GM12878 (cell line): ENCODE measurements at regions not wholly inside any gene's neighbourhood (a gene's known extent, or its start where the extent isn't known, plus 50 kb on each side); places are given as distances from the start of the nearest gene placed in this dataset.

ENCODE experiments used
- ATAC-seq: fragments of 200-7000 bp; cut with Tn5 transposase; 3 replicates; pipeline ENCODE4 v1.9.1; 2020; ENCODE audit warnings: mild to moderate bottlenecking, moderate library complexity
- BruUV-seq: library from RNA; stranded (reverse); fragments of 400-500 nt; replicated peaks from 2 replicates; lab custom pipeline; 2021; lab: Mats Ljungman, UMichigan
- CTCF ChIA-PET: fragments of 300-600 bp; sonication (Branson Sonifier 250); formaldehyde crosslinking; extraction: SDS; loops from one replicate; lab custom pipeline; 2021; ENCODE audit warnings: inconsistent platforms; lab: Yijun Ruan, JAX
- POLR2A ChIA-PET: fragments of 350-600 bp; formaldehyde crosslinking; extraction: SDS; loops from one replicate; lab custom pipeline; 2021; ENCODE audit warnings: inconsistent platforms; lab: Charles Lee
- RAD21 ChIA-PET: fragments of 300-600 bp; sonication (Branson Sonifier 250); formaldehyde crosslinking; loops from one replicate; lab custom pipeline; 2023; ENCODE audit warnings: antibody characterized with exemption; ENCODE audit not compliant: unreplicated experiment; lab: Charles Lee
- SMC1A ChIA-PET: fragments of 300-600 bp; sonication (Branson Sonifier 250); formaldehyde crosslinking; loops from one replicate; lab custom pipeline; 2023; ENCODE audit not compliant: unreplicated experiment, uncharacterized antibody; lab: Charles Lee
- DNase-seq: peaks from one replicate; pipeline ENCODE4 v3.0.0-alpha.2; 2011; ENCODE audit warnings: low read depth, low spot score
- FAIRE-seq: peaks from 3 replicates; lab custom pipeline; 2011; peaks lifted over from hg19 to GRCh38; lab: Jason Lieb, UNC
- H2AFZ ChIP-seq: 2 replicates; pipeline ENCODE4 v1.6.0; 2011; ENCODE audit warnings: low read depth, low read length, control low read depth; ENCODE audit not compliant: control insufficient read depth
- H3K27ac ChIP-seq: 2 replicates; pipeline ENCODE4 v1.5.1; 2011; ENCODE audit warnings: control low read depth; ENCODE audit not compliant: control insufficient read depth, insufficient read depth
- H3K27me3 ChIP-seq, 2 experiments: replicated peaks in 1 of 2; 2 replicates each; pipeline versions ENCODE4 v1.6.0 to v1.6.1; 2011; ENCODE audit warnings: low read length in 1 of 2; ENCODE audit not compliant: control insufficient read depth in 2 of 2, insufficient read depth in 2 of 2
- H3K36me3 ChIP-seq, 2 experiments: 2 replicates each; pipeline ENCODE4 v1.5.1; 2011; ENCODE audit warnings: low read length in 1 of 2; ENCODE audit not compliant: control insufficient read depth in 2 of 2, insufficient read depth in 2 of 2
- H3K4me1 ChIP-seq: 2 replicates; pipeline ENCODE4 v1.6.1; 2011; ENCODE audit warnings: mild to moderate bottlenecking, low read length, moderate library complexity, mixed read lengths; ENCODE audit not compliant: control insufficient read depth, insufficient read depth
- H3K4me2 ChIP-seq: 2 replicates; pipeline ENCODE4 v1.6.0; 2011; ENCODE audit warnings: control low read depth; ENCODE audit not compliant: control insufficient read depth, insufficient read depth
- H3K4me3 ChIP-seq: fragments of 200-600 bp; sonication (generic); 2 replicates; pipeline ENCODE4 v1.5.1; 2016
- H3K79me2 ChIP-seq: 2 replicates; pipeline ENCODE4 v1.6.0; 2011; ENCODE audit warnings: low read length; ENCODE audit not compliant: control insufficient read depth, insufficient read depth
- H3K9ac ChIP-seq: 2 replicates; pipeline ENCODE4 v1.8.0; 2011; ENCODE audit warnings: low read length, control low read depth, mixed read lengths; ENCODE audit not compliant: control insufficient read depth, insufficient read depth
- H3K9me3 ChIP-seq: replicated peaks from 3 replicates; pipeline ENCODE4 v1.5.1; 2011; ENCODE audit warnings: mild to moderate bottlenecking, low read length; ENCODE audit not compliant: control insufficient read depth, insufficient read depth
- H4K20me1 ChIP-seq: 2 replicates; pipeline ENCODE4 v1.6.0; 2011; ENCODE audit not compliant: control insufficient read depth, insufficient read depth
- CBX3 ChIP-seq: fragments of 200-600 bp; sonication (generic); IDR thresholded peaks from 2 replicates; pipeline ENCODE4 v1.6.1; 2016; ENCODE audit warnings: low read depth, borderline replicate concordance
- CEBPB ChIP-seq, 2 experiments: fragments of 150-350 bp in 1 of 2; IDR thresholded peaks; 2 replicates each; pipeline ENCODE4 v1.6.1; 2012 to 2014; ENCODE audit warnings: low read depth in 2 of 2, low read length in 2 of 2, borderline replicate concordance in 1 of 2, inconsistent platforms in 1 of 2
- CREM ChIP-seq: IDR thresholded peaks from 2 replicates; pipeline ENCODE4 v1.6.1; 2014; ENCODE audit warnings: antibody characterized with exemption, low read depth
- HDGF ChIP-seq: fragments of 450-650 bp; IDR thresholded peaks from 2 replicates; pipeline ENCODE4 v1.6.1; 2016; ENCODE audit warnings: antibody characterized with exemption
- IRF4 ChIP-seq: IDR thresholded peaks from 2 replicates; pipeline ENCODE4 v1.6.1; 2011; ENCODE audit warnings: low read depth, low read length
- JUND ChIP-seq: IDR thresholded peaks from 2 replicates; pipeline ENCODE4 v1.6.1; 2012; ENCODE audit warnings: low read depth, mild to moderate bottlenecking, low read length, improper control_type of control experiment, moderate library complexity
- RFX5 ChIP-seq: IDR thresholded peaks from 2 replicates; pipeline ENCODE4 v1.6.1; 2011; ENCODE audit warnings: low read depth, low read length, improper control_type of control experiment
- WGBS: methylation state at CpG from one replicate; pipeline ENCODE4 v1.1.6; 2016; ENCODE audit warnings: low lambda C conversion rate; ENCODE audit not compliant: insufficient replicate concordance, insufficient coverage; ENCODE audit errors: missing lambda C conversion rate; 5-methylcytosine and 5-hydroxymethylcytosine counted together
- in situ Hi-C: fragments of 300-500 bp; cut with MboI; formaldehyde crosslinking; loops from 9 replicates; pipeline ENCODE4 v1.14.3; 2018; ENCODE audit warnings: mixed read lengths
- intact Hi-C: fragments of 100-400 bp; cut with micrococcal nuclease; formaldehyde crosslinking; loops from one replicate; pipeline ENCODE4 v1.14.2; 2022; ENCODE audit not compliant: unreplicated experiment
- TF ChIP-seq, protein P1 (sequence below): fragments of 450-650 bp; IDR thresholded peaks from 2 replicates; pipeline ENCODE4 v1.6.1; 2017; ENCODE audit warnings: antibody characterized with exemption, mild to moderate bottlenecking, moderate library complexity
- TF ChIP-seq, protein P2 (sequence below): fragments of 450-650 bp; formaldehyde crosslinking; IDR thresholded peaks from 2 replicates; pipeline ENCODE4 v1.4.0; 2020; ENCODE audit warnings: mild to moderate bottlenecking, moderate library complexity

DNA sequence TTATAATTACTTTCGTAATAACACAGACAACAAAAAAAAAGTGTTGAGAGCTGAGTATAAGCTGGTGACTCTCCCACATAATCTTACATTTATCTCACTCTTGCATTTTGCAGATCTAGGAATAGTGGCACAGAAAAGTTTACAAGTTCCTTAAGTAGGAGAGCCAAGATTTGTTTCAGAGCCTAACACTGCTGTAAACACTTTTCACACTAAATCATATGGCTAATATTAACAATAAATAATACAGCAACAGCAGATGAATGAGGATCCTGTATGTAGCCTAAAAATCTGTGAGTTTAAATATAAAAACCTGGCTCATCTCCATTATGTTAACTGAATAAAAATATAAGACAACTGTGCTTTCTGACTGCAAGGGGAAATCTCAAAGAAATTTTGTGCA, 846.5 kb upstream of the ADAMTS5 start:
- ChIA-PET SMC1A (no interaction called here), CTCF (no interaction called here), RAD21 (no interaction called here), POLR2A (no interaction called here)
- H3K27me3 ChIP-seq, result no peaks in the 10 kb centered on the region
- TF ChIP-seq CBX3 (no peak), CEBPB (IDR thresholded peaks at IDR 0.05; ENCODE audit: borderline replicate concordance in 1 of 2, low read depth in 2 of 2, low read length in 2 of 2) (no peak), RFX5 (no peak), IRF4 (no peak)
- ATAC-seq, result no peak
- 5% methylated on average over 1 of the region's 1 CpG for whole genome bisulfite sequencing
- H3K27ac ChIP-seq, result no peak overlapping the region
- no peak overlapping the region for H3K4me3 ChIP-seq
- no peak for FAIRE-seq
- no peaks in the 10 kb centered on the region for H3K4me1 ChIP-seq
- H4K20me1 ChIP-seq, result no peaks in the 10 kb centered on the region
- no peaks in the 10 kb centered on the region; the same call in 2 of the 3 replicates for H3K9me3 ChIP-seq
- no TSS peak for BruUV-seq
- in situ Hi-C loops, result no loop called here
- H3K79me2 ChIP-seq, result no peaks in the 10 kb centered on the region
- no peak overlapping the region for H2AFZ ChIP-seq
- DNase-seq, result no peak
- H3K36me3 ChIP-seq, result no peaks in the 10 kb centered on the region
- no peak overlapping the region for H3K4me2 ChIP-seq
- no peak overlapping the region for H3K9ac ChIP-seq
- intact Hi-C loops, result no loop called here

DNA sequence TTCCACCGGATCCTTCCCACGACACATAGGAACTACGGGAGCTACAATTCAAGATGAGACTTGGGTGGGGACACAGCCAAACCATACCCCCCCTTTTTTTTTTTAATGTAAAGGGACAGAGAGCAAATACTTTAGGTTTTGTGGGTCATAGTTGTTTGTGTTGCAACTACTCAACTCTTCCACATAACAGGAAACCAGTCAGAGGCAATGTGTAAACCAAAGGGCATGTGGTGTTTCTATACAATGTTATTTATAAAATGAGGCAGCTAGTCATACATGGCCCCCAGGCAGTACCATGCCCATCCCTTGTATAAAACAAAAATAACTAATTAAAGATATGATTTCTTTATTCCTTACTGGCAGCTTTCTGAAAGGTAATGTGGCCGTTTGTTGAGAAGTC, 845.4 kb upstream of the ADAMTS5 start:
- Histone ChIP-seq H3K79me2 (no peaks in the 10 kb centered on the region), H3K9me3 (no peaks in the 10 kb centered on the region; the same call in 2 of the 3 replicates), H3K36me3 (no peaks in the 10 kb centered on the region), H4K20me1 (no peaks in the 10 kb centered on the region), H3K27me3 (no peaks in the 10 kb centered on the region), H2AFZ (no peak overlapping the region), H3K4me2 (no peak overlapping the region), H3K9ac (no peak overlapping the region), H3K4me3 (no peak overlapping the region), H3K4me1 (no peaks in the 10 kb centered on the region), H3K27ac (no peak overlapping the region)
- ChIA-PET SMC1A (no interaction called here), CTCF (interaction anchor here (1.2 kb wide), 1 partner anchor 9 kb away, joined by 3 read pairs; no protein-coding TSS in a partner anchor), RAD21 (no interaction called here), POLR2A (no interaction called here)
- FAIRE-seq, result no peak
- no TSS peak for BruUV-seq
- intact Hi-C loops (no loop called here), in situ Hi-C loops (no loop called here)
- WGBS, result 70% methylated on average over 4 of the region's 4 CpGs
- no peak for ATAC-seq
- no peak for DNase-seq
- TF ChIP-seq CREM (no peak), JUND (no peak), HDGF (no peak), IRF4 (no peak)
- TF ChIP-seq, protein P1, sequence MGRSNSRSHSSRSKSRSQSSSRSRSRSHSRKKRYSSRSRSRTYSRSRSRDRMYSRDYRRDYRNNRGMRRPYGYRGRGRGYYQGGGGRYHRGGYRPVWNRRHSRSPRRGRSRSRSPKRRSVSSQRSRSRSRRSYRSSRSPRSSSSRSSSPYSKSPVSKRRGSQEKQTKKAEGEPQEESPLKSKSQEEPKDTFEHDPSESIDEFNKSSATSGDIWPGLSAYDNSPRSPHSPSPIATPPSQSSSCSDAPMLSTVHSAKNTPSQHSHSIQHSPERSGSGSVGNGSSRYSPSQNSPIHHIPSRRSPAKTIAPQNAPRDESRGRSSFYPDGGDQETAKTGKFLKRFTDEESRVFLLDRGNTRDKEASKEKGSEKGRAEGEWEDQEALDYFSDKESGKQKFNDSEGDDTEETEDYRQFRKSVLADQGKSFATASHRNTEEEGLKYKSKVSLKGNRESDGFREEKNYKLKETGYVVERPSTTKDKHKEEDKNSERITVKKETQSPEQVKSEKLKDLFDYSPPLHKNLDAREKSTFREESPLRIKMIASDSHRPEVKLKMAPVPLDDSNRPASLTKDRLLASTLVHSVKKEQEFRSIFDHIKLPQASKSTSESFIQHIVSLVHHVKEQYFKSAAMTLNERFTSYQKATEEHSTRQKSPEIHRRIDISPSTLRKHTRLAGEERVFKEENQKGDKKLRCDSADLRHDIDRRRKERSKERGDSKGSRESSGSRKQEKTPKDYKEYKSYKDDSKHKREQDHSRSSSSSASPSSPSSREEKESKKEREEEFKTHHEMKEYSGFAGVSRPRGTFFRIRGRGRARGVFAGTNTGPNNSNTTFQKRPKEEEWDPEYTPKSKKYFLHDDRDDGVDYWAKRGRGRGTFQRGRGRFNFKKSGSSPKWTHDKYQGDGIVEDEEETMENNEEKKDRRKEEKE, result no peak
- TF ChIP-seq, protein P2, sequence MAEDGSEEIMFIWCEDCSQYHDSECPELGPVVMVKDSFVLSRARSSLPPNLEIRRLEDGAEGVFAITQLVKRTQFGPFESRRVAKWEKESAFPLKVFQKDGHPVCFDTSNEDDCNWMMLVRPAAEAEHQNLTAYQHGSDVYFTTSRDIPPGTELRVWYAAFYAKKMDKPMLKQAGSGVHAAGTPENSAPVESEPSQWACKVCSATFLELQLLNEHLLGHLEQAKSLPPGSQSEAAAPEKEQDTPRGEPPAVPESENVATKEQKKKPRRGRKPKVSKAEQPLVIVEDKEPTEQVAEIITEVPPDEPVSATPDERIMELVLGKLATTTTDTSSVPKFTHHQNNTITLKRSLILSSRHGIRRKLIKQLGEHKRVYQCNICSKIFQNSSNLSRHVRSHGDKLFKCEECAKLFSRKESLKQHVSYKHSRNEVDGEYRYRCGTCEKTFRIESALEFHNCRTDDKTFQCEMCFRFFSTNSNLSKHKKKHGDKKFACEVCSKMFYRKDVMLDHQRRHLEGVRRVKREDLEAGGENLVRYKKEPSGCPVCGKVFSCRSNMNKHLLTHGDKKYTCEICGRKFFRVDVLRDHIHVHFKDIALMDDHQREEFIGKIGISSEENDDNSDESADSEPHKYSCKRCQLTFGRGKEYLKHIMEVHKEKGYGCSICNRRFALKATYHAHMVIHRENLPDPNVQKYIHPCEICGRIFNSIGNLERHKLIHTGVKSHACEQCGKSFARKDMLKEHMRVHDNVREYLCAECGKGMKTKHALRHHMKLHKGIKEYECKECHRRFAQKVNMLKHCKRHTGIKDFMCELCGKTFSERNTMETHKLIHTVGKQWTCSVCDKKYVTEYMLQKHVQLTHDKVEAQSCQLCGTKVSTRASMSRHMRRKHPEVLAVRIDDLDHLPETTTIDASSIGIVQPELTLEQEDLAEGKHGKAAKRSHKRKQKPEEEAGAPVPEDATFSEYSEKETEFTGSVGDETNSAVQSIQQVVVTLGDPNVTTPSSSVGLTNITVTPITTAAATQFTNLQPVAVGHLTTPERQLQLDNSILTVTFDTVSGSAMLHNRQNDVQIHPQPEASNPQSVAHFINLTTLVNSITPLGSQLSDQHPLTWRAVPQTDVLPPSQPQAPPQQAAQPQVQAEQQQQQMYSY (CRISPR knock-in tag), result no peak
